ENCODE measurements at regions not wholly inside any gene's neighbourhood (a gene's known extent, or its start where the extent isn't known, plus 50 kb on each side); places are given as distances from the start of the nearest gene placed in this dataset.
"Not testable (repeated sequence)": the region's sequence is repeated elsewhere in the genome, so short reads cannot be mapped to it uniquely, and the experiment has no call there.

DNA sequence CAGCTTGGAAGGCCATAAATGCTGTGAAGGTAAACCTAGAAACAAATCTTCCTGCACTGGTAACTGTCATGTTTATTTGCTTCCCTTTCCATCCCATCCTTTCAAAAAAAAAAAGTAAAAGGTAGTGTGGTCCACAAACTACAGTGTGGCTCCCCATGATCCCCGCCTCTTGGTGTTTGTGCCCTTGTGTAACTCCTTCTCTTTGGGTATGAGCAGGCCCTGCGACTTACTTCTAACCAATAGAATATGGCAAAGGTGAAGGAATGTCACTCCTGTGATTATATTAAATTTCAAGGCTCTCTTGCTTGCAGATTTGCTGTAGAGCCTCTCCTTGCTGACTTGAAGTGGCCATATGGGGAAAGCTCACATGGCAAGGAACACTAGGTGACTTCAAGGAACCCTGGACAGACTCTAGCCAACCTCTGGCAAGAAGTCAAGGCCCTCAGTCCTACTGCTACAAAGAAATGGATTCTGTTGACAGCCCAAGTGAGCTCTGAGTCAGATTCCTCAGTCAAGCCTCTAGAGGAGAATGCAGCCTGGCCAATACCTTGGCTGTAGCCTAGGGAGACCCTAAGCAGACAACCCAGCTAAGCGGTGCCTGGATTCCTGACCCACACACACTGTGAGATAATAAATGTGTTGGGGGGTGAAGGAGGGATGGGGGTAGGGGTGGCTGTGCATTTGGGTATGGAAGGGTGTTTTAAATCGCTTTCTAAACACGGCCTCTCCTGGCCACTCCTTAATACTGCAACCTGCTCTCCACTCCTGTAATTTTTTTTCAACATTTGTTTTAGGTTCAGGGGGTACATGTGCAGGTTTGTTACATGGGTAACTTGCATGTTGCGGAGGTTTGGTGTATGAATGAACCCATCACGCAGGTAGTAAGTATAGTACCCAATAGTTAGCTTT lies 115.0 kb upstream of the NBPF9 start:
- H3K4me3 Mint-ChIP-seq; H3K4me1 Mint-ChIP-seq (ENCODE audit: low read depth); H3K27me3 Mint-ChIP-seq; H3K9me3 Mint-ChIP-seq; intact Hi-C loops (cut with micrococcal nuclease); H3K27ac Mint-ChIP-seq; H3K36me3 Mint-ChIP-seq (ENCODE audit: low read depth): not testable (repeated sequence)

DNA sequence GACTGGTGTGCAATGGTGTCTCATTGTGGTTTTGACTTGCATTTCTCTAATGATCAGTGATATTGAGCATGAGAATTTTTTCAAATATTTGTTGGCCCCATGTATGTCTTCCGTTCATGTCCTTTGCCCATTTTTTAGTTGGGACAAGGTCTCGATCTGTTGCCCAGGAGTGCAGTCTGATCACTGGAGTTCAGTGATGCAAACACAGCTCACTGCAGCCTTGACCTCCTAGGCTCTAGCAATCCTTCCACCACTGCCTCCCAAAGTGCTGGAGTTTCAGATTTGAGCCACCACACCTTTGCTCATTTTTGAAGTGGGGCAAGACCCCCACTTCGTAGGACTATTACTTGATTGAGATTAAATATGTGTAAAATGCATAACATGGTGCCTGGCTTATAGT lies 116.2 kb upstream of the NBPF9 start:
- H3K4me3 Mint-ChIP-seq; H3K27ac Mint-ChIP-seq; H3K27me3 Mint-ChIP-seq; intact Hi-C loops (cut with micrococcal nuclease); H3K9me3 Mint-ChIP-seq; H3K4me1 Mint-ChIP-seq (ENCODE audit: low read depth); H3K36me3 Mint-ChIP-seq (ENCODE audit: low read depth): not testable (repeated sequence)

GRCh38 chr1:149220463-149221074 lies 117.2 kb upstream of the NBPF9 start:
- H3K27me3 Mint-ChIP-seq; H3K4me3 Mint-ChIP-seq; H3K9me3 Mint-ChIP-seq; intact Hi-C loops (cut with micrococcal nuclease); H3K36me3 Mint-ChIP-seq (ENCODE audit: low read depth); H3K27ac Mint-ChIP-seq; H3K4me1 Mint-ChIP-seq (ENCODE audit: low read depth): not testable (repeated sequence)

- H3K36me3 Mint-ChIP-seq (ENCODE audit: low read depth); intact Hi-C loops (cut with micrococcal nuclease): not testable (repeated sequence)
Measured at GRCh38 chr1:149227933-149228665, 124.7 kb upstream of the NBPF9 start.

GRCh38 chr1:149228672-149229585 lies 125.6 kb upstream of the NBPF9 start:
- H3K27ac Mint-ChIP-seq; H3K36me3 Mint-ChIP-seq (ENCODE audit: low read depth); H3K9me3 Mint-ChIP-seq; H3K4me1 Mint-ChIP-seq (ENCODE audit: low read depth); H3K27me3 Mint-ChIP-seq; intact Hi-C loops (cut with micrococcal nuclease); H3K4me3 Mint-ChIP-seq: not testable (repeated sequence)

More at GRCh38 chr1:149227933-149228665, 124.7 kb upstream of the NBPF9 start:
- not testable (repeated sequence) for H3K27ac Mint-ChIP-seq; H3K27me3 Mint-ChIP-seq; H3K4me1 Mint-ChIP-seq (ENCODE audit: low read depth); H3K4me3 Mint-ChIP-seq; H3K9me3 Mint-ChIP-seq

DNA sequence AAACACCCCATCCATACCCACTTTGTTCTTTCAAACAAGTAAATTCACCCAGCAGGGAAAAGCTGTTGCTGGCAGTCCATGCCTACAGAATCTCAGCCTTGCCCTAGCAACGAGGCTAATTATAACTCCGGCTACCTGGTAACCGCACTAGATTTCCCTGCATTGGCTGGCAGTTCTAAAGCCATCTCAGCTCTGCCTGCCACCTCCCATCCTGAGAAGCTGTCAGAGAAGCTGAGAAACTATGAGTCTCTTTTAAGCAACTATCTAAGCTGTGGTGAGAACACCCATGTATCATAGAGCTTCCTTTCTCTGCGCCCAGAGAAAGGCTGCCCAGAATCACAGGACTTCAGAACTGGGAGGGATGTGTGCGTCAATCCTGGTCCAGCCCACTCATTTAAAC lies 126.5 kb upstream of the NBPF9 start:
- H3K4me1 Mint-ChIP-seq (ENCODE audit: low read depth); H3K9me3 Mint-ChIP-seq; H3K36me3 Mint-ChIP-seq (ENCODE audit: low read depth); H3K4me3 Mint-ChIP-seq; intact Hi-C loops (cut with micrococcal nuclease); H3K27ac Mint-ChIP-seq; H3K27me3 Mint-ChIP-seq: not testable (repeated sequence)

GRCh38 chr1:149234926-149235914 lies 131.9 kb upstream of the NBPF9 start:
- H3K9me3 Mint-ChIP-seq; intact Hi-C loops (cut with micrococcal nuclease); H3K36me3 Mint-ChIP-seq (ENCODE audit: low read depth); H3K4me3 Mint-ChIP-seq; H3K27me3 Mint-ChIP-seq; H3K4me1 Mint-ChIP-seq (ENCODE audit: low read depth); H3K27ac Mint-ChIP-seq: not testable (repeated sequence)

DNA sequence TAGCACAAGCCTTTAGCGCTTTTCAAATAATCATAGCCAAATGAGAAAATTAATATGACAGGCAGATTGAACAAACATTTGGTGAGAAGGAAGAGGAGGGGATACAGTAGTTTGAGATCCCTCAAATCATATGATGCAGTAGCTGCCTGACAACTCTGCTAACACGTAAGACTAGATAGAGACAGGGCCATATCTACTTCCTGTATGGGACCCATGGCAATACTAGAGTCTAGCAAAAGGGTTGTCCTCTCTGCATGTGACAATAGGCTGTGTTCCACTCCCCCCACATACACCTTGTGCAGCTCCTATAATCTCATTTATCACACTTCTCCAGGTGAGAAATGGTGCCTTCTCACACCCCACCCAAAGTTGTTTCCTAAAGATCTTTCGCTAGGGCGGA lies 134.2 kb upstream of the NBPF9 start:
- H3K4me3 Mint-ChIP-seq; H3K36me3 Mint-ChIP-seq (ENCODE audit: low read depth); H3K9me3 Mint-ChIP-seq; H3K27me3 Mint-ChIP-seq; intact Hi-C loops (cut with micrococcal nuclease); H3K27ac Mint-ChIP-seq; H3K4me1 Mint-ChIP-seq (ENCODE audit: low read depth): not testable (repeated sequence)

GRCh38 chr1:149239897-149240508 lies 136.7 kb upstream of the NBPF9 start:
- H3K36me3 Mint-ChIP-seq (ENCODE audit: low read depth) = not testable (repeated sequence)

GRCh38 chr1:149240530-149240929 lies 137.2 kb upstream of the NBPF9 start:
- H3K27me3 Mint-ChIP-seq; H3K4me3 Mint-ChIP-seq; H3K27ac Mint-ChIP-seq; H3K4me1 Mint-ChIP-seq (ENCODE audit: low read depth); H3K36me3 Mint-ChIP-seq (ENCODE audit: low read depth); intact Hi-C loops (cut with micrococcal nuclease); H3K9me3 Mint-ChIP-seq: not testable (repeated sequence)

More at GRCh38 chr1:149239897-149240508, 136.7 kb upstream of the NBPF9 start:
- H3K4me1 Mint-ChIP-seq (ENCODE audit: low read depth); H3K9me3 Mint-ChIP-seq; H3K4me3 Mint-ChIP-seq; H3K27ac Mint-ChIP-seq; H3K27me3 Mint-ChIP-seq; intact Hi-C loops (cut with micrococcal nuclease): not testable (repeated sequence)

- H3K36me3 Mint-ChIP-seq (ENCODE audit: low read depth); H3K27me3 Mint-ChIP-seq; H3K4me3 Mint-ChIP-seq; H3K4me1 Mint-ChIP-seq (ENCODE audit: low read depth); H3K9me3 Mint-ChIP-seq; intact Hi-C loops (cut with micrococcal nuclease); H3K27ac Mint-ChIP-seq: not testable (repeated sequence)
Measured at GRCh38 chr1:149241272-149241671, 137.9 kb upstream of the NBPF9 start.

DNA sequence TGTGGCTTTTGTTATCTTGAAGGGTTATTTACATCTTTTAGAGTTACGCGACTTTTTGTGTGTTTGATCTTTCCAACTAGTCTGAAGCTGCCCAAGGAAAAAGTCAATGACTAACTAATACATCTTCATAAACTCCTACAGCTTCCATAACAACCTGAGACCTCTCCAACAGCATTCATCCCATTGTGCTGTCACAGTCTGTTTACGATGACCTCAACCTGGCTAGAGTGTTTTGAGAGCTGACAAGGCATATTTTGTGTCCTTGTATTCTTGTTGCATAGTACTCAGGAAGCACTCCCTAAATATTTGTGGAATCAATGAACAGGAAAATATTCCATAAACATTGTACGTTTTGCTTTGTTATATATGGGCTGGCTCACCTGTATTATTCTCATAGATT lies 140.2 kb upstream of the NBPF9 start:
- H3K36me3 Mint-ChIP-seq (ENCODE audit: low read depth); H3K4me1 Mint-ChIP-seq (ENCODE audit: low read depth); intact Hi-C loops (cut with micrococcal nuclease); H3K27me3 Mint-ChIP-seq; H3K4me3 Mint-ChIP-seq; H3K27ac Mint-ChIP-seq; H3K9me3 Mint-ChIP-seq: not testable (repeated sequence)
